ENCODE measurements at regions not wholly inside any gene's neighbourhood (a gene's known extent, or its start where the extent isn't known, plus 50 kb on each side); places are given as distances from the start of the nearest gene placed in this dataset.

DNA sequence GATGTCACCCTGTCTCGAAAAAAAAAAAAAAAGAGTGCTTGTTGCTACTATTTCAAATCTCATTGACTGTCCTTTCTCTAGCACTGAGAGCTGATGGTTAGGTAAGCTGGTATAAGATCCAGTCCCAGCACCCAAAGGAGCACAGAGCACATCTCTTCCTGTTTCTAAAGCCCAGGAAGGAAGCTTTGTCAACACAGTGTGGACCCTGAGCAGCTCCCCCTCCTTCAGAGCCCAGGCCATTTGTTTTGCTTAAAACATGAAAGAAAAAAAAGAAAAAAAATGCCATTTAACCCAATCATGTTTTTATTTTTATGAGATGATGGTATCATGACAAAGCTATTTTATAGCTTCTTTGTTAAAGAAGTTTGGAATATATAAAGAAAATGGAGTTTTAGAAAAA, 184.1 kb upstream of the DUSP10 start:
- TF ChIP-seq, protein P1, sequence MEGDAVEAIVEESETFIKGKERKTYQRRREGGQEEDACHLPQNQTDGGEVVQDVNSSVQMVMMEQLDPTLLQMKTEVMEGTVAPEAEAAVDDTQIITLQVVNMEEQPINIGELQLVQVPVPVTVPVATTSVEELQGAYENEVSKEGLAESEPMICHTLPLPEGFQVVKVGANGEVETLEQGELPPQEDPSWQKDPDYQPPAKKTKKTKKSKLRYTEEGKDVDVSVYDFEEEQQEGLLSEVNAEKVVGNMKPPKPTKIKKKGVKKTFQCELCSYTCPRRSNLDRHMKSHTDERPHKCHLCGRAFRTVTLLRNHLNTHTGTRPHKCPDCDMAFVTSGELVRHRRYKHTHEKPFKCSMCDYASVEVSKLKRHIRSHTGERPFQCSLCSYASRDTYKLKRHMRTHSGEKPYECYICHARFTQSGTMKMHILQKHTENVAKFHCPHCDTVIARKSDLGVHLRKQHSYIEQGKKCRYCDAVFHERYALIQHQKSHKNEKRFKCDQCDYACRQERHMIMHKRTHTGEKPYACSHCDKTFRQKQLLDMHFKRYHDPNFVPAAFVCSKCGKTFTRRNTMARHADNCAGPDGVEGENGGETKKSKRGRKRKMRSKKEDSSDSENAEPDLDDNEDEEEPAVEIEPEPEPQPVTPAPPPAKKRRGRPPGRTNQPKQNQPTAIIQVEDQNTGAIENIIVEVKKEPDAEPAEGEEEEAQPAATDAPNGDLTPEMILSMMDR (IDR thresholded peaks at IDR 0.05; ENCODE audit: low read length) = no peak
- no peak for TF ChIP-seq EZH2 (optimal IDR thresholded peaks at IDR 0.05; ENCODE audit: low read depth, low read length)
